WTC11 (cell line): ENCODE measurements at regions not wholly inside any gene's neighbourhood (a gene's known extent, or its start where the extent isn't known, plus 50 kb on each side); places are given as distances from the start of the nearest gene placed in this dataset.

Source experiments
- ATF1 ChIP-seq: sonication (generic); formaldehyde crosslinking; IDR thresholded peaks from 2 replicates; pipeline ENCODE4 v1.8.1; 2023; ENCODE audit warnings: mild to moderate bottlenecking, moderate library complexity, missing genetic modification reagents
- CBFB ChIP-seq: sonication (generic); formaldehyde crosslinking; IDR thresholded peaks from 2 replicates; pipeline ENCODE4 v1.8.1; 2022; ENCODE audit warnings: mild to moderate bottlenecking, low read depth, missing genetic modification reagents
- ESRRA ChIP-seq: sonication (generic); formaldehyde crosslinking; IDR thresholded peaks from 2 replicates; pipeline ENCODE4 v1.8.1; 2022; ENCODE audit warnings: mild to moderate bottlenecking, missing genetic modification reagents, borderline replicate concordance
- FOXK1 ChIP-seq: sonication (generic); formaldehyde crosslinking; IDR thresholded peaks from 2 replicates; pipeline ENCODE4 v1.8.0; 2022; ENCODE audit warnings: mild to moderate bottlenecking, moderate library complexity, missing genetic modification reagents
- IRF2 ChIP-seq: sonication (generic); formaldehyde crosslinking; IDR thresholded peaks from 2 replicates; pipeline ENCODE4 v1.8.0; 2022; ENCODE audit warnings: low read depth, missing genetic modification reagents, borderline replicate concordance
- MXD4 ChIP-seq: fragments of 250-450 bp; sonication (Bioruptor Pico); IDR thresholded peaks from 2 replicates; pipeline ENCODE4 v1.8.0; 2021; ENCODE audit warnings: mild to moderate bottlenecking, moderate library complexity, borderline replicate concordance
- NR3C1 ChIP-seq: sonication (generic); formaldehyde crosslinking; conservative IDR thresholded peaks from 2 replicates; pipeline ENCODE4 v1.8.1; 2023; ENCODE audit warnings: low read depth, mild to moderate bottlenecking, missing genetic modification reagents
- SP1 ChIP-seq: sonication (generic); formaldehyde crosslinking; conservative IDR thresholded peaks from 2 replicates; pipeline ENCODE4 v1.8.1; 2022; ENCODE audit warnings: missing genetic modification reagents
- TF ChIP-seq, protein P1 (sequence below): fragments of 200-600 bp; IDR thresholded peaks from 2 replicates; pipeline ENCODE4 v1.8.0; 2022; ENCODE audit warnings: antibody characterized with exemption
- TF ChIP-seq, protein P2 (sequence below): sonication (generic); formaldehyde crosslinking; IDR thresholded peaks from 2 replicates; pipeline ENCODE4 v1.8.1; 2023; ENCODE audit warnings: mild to moderate bottlenecking, missing genetic modification reagents, moderate library complexity
- TF ChIP-seq, protein P3 (sequence below): sonication (generic); formaldehyde crosslinking; IDR thresholded peaks from 2 replicates; pipeline ENCODE4 v1.8.1; 2023; ENCODE audit warnings: mild to moderate bottlenecking, missing genetic modification reagents, borderline replicate concordance
- TF ChIP-seq, protein P4 (sequence below): sonication (generic); formaldehyde crosslinking; conservative IDR thresholded peaks from 2 replicates; pipeline ENCODE4 v1.8.1; 2022; ENCODE audit warnings: mild to moderate bottlenecking, missing genetic modification reagents

DNA sequence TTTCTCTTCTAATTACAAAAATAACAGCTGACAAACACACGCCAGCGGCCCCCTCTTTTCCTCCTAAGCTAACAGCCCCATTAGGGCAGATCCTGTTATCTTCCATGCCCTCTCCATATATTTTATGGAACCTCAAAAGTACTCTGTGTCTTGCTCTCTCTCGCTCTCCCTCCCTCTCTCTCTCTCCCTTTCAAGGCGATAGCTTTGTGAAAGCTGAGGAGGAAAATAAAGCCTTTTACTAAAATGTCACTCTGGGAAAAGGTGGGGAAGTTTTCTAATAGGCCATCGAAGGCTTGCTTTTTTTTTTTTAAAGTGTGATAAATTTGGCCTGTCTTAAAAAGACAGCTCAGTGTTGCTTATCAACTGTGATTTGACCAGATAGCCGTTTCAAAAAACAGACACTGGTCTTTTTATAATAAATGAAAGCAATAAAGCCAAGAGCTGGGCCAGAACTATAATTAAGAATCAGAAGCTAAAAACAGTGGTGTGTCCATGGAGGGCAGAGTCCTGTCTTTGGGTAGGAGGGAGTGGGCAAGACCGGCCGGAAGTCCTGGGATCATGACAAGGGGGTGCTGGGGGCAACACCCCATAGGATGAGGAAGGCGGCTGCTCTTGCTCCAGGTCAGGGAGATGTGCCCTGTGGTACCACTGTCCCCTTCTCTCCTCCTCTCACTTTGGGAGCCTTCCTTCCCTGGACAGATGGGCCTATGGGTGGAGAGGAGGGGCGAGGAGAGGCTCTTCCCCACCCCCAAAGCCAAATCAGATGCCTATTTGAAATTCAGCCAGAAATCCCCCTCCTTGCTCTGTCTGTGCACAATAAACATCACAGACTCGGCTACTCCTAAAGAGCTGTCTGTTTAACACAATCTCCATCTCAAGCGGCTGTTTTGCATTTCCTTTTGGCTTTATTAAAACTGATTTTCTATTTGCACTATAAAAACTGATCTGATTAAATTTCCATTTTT lies 267.2 kb downstream of the BUD13 start:
- TF ChIP-seq, protein P1, sequence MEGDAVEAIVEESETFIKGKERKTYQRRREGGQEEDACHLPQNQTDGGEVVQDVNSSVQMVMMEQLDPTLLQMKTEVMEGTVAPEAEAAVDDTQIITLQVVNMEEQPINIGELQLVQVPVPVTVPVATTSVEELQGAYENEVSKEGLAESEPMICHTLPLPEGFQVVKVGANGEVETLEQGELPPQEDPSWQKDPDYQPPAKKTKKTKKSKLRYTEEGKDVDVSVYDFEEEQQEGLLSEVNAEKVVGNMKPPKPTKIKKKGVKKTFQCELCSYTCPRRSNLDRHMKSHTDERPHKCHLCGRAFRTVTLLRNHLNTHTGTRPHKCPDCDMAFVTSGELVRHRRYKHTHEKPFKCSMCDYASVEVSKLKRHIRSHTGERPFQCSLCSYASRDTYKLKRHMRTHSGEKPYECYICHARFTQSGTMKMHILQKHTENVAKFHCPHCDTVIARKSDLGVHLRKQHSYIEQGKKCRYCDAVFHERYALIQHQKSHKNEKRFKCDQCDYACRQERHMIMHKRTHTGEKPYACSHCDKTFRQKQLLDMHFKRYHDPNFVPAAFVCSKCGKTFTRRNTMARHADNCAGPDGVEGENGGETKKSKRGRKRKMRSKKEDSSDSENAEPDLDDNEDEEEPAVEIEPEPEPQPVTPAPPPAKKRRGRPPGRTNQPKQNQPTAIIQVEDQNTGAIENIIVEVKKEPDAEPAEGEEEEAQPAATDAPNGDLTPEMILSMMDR: no peak
- TF ChIP-seq FOXK1 (no peak), MXD4 (CRISPR knock-in tag) (no peak), NR3C1 (CRISPR knock-in tag) (no peak), ATF1 (no peak), CBFB (CRISPR knock-in tag) (no peak), IRF2 (CRISPR knock-in tag) (no peak), SP1 (CRISPR knock-in tag) (no peak), ESRRA (no peak)
- TF ChIP-seq, protein P2, sequence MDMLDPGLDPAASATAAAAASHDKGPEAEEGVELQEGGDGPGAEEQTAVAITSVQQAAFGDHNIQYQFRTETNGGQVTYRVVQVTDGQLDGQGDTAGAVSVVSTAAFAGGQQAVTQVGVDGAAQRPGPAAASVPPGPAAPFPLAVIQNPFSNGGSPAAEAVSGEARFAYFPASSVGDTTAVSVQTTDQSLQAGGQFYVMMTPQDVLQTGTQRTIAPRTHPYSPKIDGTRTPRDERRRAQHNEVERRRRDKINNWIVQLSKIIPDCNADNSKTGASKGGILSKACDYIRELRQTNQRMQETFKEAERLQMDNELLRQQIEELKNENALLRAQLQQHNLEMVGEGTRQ: no peak
- TF ChIP-seq, protein P3, sequence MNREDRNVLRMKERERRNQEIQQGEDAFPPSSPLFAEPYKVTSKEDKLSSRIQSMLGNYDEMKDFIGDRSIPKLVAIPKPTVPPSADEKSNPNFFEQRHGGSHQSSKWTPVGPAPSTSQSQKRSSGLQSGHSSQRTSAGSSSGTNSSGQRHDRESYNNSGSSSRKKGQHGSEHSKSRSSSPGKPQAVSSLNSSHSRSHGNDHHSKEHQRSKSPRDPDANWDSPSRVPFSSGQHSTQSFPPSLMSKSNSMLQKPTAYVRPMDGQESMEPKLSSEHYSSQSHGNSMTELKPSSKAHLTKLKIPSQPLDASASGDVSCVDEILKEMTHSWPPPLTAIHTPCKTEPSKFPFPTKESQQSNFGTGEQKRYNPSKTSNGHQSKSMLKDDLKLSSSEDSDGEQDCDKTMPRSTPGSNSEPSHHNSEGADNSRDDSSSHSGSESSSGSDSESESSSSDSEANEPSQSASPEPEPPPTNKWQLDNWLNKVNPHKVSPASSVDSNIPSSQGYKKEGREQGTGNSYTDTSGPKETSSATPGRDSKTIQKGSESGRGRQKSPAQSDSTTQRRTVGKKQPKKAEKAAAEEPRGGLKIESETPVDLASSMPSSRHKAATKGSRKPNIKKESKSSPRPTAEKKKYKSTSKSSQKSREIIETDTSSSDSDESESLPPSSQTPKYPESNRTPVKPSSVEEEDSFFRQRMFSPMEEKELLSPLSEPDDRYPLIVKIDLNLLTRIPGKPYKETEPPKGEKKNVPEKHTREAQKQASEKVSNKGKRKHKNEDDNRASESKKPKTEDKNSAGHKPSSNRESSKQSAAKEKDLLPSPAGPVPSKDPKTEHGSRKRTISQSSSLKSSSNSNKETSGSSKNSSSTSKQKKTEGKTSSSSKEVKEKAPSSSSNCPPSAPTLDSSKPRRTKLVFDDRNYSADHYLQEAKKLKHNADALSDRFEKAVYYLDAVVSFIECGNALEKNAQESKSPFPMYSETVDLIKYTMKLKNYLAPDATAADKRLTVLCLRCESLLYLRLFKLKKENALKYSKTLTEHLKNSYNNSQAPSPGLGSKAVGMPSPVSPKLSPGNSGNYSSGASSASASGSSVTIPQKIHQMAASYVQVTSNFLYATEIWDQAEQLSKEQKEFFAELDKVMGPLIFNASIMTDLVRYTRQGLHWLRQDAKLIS (CRISPR knock-in tag): no peak
- TF ChIP-seq, protein P4, sequence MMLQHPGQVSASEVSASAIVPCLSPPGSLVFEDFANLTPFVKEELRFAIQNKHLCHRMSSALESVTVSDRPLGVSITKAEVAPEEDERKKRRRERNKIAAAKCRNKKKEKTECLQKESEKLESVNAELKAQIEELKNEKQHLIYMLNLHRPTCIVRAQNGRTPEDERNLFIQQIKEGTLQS (CRISPR knock-in tag): no peak
